Neural cell (in vitro differentiated cells): ENCODE measurements at regions not wholly inside any gene's neighbourhood (a gene's known extent, or its start where the extent isn't known, plus 50 kb on each side); places are given as distances from the start of the nearest gene placed in this dataset.

Experiments used
- H2AFZ ChIP-seq: fragments of 200-600, 300-800 bp; sonication (generic), shearing (Covaris generic); 2 replicates; pipeline ENCODE4 v1.6.0; 2014; ENCODE audit warnings: low read depth, mild to moderate bottlenecking, antibody characterized with exemption, low read length, moderate library complexity
- H3F3A ChIP-seq: fragments of 200-600 bp; shearing (Covaris generic); 2 replicates; pipeline ENCODE4 v1.6.1; 2016; ENCODE audit warnings: mild to moderate bottlenecking, moderate library complexity, mixed read lengths, antibody characterized with exemption, low read length; ENCODE audit not compliant: insufficient read depth, poor library complexity, severe bottlenecking
- H3K27ac ChIP-seq: fragments of 200-600, 300-800 bp; sonication (generic), shearing (Covaris generic); 2 replicates; pipeline ENCODE4 v1.5.1; 2014; ENCODE audit warnings: mild to moderate bottlenecking, low read length, moderate library complexity
- H3K27me3 ChIP-seq: fragments of 300-800, 200-600 bp; sonication (generic), shearing (Covaris generic); 2 replicates; pipeline ENCODE4 v1.6.0; 2014; ENCODE audit warnings: mild to moderate bottlenecking, low read depth, low read length, moderate library complexity; ENCODE audit not compliant: insufficient read depth
- H3K36me3 ChIP-seq: fragments of 300-800, 200-600 bp; sonication (generic), shearing (Covaris generic); 2 replicates; pipeline ENCODE4 v1.5.1; 2014; ENCODE audit warnings: mild to moderate bottlenecking, antibody characterized with exemption, low read length, moderate library complexity; ENCODE audit not compliant: insufficient read depth
- H3K4me2 ChIP-seq: fragments of 300-800, 200-600 bp; sonication (generic), shearing (Covaris generic); 2 replicates; pipeline ENCODE4 v1.6.0; 2014; ENCODE audit warnings: mild to moderate bottlenecking, low read length
- H3K4me3 ChIP-seq: fragments of 300-800, 200-600 bp; sonication (generic), shearing (Covaris generic); 2 replicates; pipeline ENCODE4 v1.5.1; 2014; ENCODE audit warnings: mild to moderate bottlenecking, low read length, moderate library complexity
- H3K79me2 ChIP-seq: fragments of 200-600 bp; shearing (Covaris generic); replicated peaks from 2 replicates; pipeline ENCODE4 v1.6.0; 2014; ENCODE audit warnings: mild to moderate bottlenecking, low read length, moderate library complexity; ENCODE audit not compliant: insufficient read depth
- H3K9ac ChIP-seq: fragments of 300-800, 200-600 bp; sonication (generic), shearing (Covaris generic); 2 replicates; pipeline ENCODE4 v1.6.1; 2016; ENCODE audit warnings: mild to moderate bottlenecking, low read length, mixed read lengths
- H3K9me2 ChIP-seq: fragments of 200-600 bp; shearing (Covaris generic); 2 replicates; pipeline ENCODE4 v1.6.1; 2016; ENCODE audit warnings: mild to moderate bottlenecking, low read length, mixed read lengths; ENCODE audit not compliant: insufficient read depth
- H3K9me3 ChIP-seq: fragments of 200-600, 300-800 bp; sonication (generic), shearing (Covaris generic); 2 replicates; pipeline ENCODE4 v1.6.1; 2016; ENCODE audit warnings: mild to moderate bottlenecking, mixed run types, low read length, moderate library complexity, mixed read lengths
- H4K20me1 ChIP-seq: fragments of 200-600 bp; shearing (Covaris generic); 2 replicates; pipeline ENCODE4 v1.6.1; 2016; ENCODE audit warnings: mild to moderate bottlenecking, mixed run types; ENCODE audit not compliant: insufficient read depth
- EP300 ChIP-seq: fragments of 450-650 bp; conservative IDR thresholded peaks from 2 replicates; pipeline ENCODE4 v1.6.1; 2014; ENCODE audit warnings: antibody characterized with exemption, mild to moderate bottlenecking, moderate library complexity; ENCODE audit not compliant: poor library complexity, severe bottlenecking
- MXI1 ChIP-seq: fragments of 450-650 bp; conservative IDR thresholded peaks from 2 replicates; pipeline ENCODE4 v1.6.1; 2014; ENCODE audit warnings: antibody characterized with exemption, mild to moderate bottlenecking; ENCODE audit not compliant: poor library complexity, severe bottlenecking
- POLR2AphosphoS5 ChIP-seq: IDR thresholded peaks from 2 replicates; pipeline ENCODE4 v1.6.1; 2012
- RAD21 ChIP-seq: fragments of 450-650 bp; conservative IDR thresholded peaks from 2 replicates; pipeline ENCODE4 v1.6.1; 2014; ENCODE audit warnings: antibody characterized with exemption, mild to moderate bottlenecking, moderate library complexity
- SMC3 ChIP-seq: fragments of 450-650 bp; conservative IDR thresholded peaks from 2 replicates; pipeline ENCODE4 v1.6.1; 2014; ENCODE audit warnings: antibody characterized with exemption, mild to moderate bottlenecking, moderate library complexity; ENCODE audit not compliant: poor library complexity
- TAF1 ChIP-seq: IDR thresholded peaks from 2 replicates; pipeline ENCODE4 v1.6.1; 2012; ENCODE audit warnings: low read depth
- TF ChIP-seq, protein P1 (sequence below): IDR thresholded peaks from 2 replicates; pipeline ENCODE4 v1.6.1; 2012; ENCODE audit warnings: borderline replicate concordance
- TF ChIP-seq, protein P2 (sequence below): fragments of 450-650 bp; IDR thresholded peaks from 2 replicates; pipeline ENCODE4 v1.5.1; 2014; ENCODE audit warnings: antibody characterized with exemption, mild to moderate bottlenecking, moderate library complexity; ENCODE audit not compliant: poor library complexity, severe bottlenecking

DNA sequence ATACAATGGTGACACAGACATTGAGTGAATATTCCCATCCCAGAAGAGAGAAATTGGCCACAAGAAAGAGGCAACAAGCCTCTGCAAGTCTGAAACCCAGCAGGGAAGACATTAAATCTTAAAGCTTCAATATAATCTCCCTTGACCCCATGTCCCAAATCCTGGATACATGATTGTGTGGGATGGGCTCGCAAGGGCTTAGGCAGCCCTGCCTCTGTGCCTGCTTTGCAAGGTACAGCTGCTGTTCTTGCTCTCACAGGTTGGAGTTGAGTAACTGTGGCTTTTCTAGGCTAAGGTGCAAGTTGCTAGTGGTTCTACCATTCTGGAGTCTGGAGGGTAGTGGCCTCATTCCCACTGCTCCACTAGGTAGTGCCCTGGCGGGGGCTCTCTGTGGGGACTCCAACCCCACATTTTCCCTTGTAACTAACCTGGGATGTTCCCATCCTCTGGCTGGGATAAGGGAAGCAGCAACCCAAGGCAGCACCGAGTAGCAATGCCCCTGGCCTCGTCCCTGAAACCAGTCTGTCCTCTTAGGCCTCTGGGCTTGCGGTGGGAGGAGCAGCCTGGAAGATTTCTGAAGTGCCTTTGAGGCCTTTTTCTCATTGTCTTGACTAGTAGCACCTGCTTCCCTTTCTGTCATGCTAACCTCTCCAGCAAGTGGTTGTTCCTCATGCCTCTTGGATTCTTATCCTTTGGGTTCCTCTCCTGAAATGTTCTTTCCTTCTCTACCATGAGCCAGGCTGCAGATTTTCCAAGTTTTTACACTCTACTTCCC lies 90.0 kb downstream of the FAM174B start:
- Histone ChIP-seq H3K9ac (no peak overlapping the region), H3K4me2 (no peak overlapping the region), H3K9me2 (no peaks in the 10 kb centered on the region), H3K4me3 (no peak overlapping the region), H3K27ac (no peak overlapping the region), H2AFZ (no peak overlapping the region), H3K36me3 (no peaks in the 10 kb centered on the region), H3K9me3 (no peaks in the 10 kb centered on the region), H3F3A (no peaks in the 10 kb centered on the region), H3K79me2 (no peaks in the 10 kb centered on the region), H3K27me3 (no peaks in the 10 kb centered on the region), H4K20me1 (no peaks in the 10 kb centered on the region)
- TF ChIP-seq, protein P1, sequence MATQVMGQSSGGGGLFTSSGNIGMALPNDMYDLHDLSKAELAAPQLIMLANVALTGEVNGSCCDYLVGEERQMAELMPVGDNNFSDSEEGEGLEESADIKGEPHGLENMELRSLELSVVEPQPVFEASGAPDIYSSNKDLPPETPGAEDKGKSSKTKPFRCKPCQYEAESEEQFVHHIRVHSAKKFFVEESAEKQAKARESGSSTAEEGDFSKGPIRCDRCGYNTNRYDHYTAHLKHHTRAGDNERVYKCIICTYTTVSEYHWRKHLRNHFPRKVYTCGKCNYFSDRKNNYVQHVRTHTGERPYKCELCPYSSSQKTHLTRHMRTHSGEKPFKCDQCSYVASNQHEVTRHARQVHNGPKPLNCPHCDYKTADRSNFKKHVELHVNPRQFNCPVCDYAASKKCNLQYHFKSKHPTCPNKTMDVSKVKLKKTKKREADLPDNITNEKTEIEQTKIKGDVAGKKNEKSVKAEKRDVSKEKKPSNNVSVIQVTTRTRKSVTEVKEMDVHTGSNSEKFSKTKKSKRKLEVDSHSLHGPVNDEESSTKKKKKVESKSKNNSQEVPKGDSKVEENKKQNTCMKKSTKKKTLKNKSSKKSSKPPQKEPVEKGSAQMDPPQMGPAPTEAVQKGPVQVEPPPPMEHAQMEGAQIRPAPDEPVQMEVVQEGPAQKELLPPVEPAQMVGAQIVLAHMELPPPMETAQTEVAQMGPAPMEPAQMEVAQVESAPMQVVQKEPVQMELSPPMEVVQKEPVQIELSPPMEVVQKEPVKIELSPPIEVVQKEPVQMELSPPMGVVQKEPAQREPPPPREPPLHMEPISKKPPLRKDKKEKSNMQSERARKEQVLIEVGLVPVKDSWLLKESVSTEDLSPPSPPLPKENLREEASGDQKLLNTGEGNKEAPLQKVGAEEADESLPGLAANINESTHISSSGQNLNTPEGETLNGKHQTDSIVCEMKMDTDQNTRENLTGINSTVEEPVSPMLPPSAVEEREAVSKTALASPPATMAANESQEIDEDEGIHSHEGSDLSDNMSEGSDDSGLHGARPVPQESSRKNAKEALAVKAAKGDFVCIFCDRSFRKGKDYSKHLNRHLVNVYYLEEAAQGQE = no peak
- no peak for TF ChIP-seq TAF1
- TF ChIP-seq EP300 = no peak
- no peak for TF ChIP-seq MXI1
- no peak for TF ChIP-seq POLR2AphosphoS5
- TF ChIP-seq, protein P2, sequence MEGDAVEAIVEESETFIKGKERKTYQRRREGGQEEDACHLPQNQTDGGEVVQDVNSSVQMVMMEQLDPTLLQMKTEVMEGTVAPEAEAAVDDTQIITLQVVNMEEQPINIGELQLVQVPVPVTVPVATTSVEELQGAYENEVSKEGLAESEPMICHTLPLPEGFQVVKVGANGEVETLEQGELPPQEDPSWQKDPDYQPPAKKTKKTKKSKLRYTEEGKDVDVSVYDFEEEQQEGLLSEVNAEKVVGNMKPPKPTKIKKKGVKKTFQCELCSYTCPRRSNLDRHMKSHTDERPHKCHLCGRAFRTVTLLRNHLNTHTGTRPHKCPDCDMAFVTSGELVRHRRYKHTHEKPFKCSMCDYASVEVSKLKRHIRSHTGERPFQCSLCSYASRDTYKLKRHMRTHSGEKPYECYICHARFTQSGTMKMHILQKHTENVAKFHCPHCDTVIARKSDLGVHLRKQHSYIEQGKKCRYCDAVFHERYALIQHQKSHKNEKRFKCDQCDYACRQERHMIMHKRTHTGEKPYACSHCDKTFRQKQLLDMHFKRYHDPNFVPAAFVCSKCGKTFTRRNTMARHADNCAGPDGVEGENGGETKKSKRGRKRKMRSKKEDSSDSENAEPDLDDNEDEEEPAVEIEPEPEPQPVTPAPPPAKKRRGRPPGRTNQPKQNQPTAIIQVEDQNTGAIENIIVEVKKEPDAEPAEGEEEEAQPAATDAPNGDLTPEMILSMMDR = no peak
- no peak for TF ChIP-seq SMC3

DNA sequence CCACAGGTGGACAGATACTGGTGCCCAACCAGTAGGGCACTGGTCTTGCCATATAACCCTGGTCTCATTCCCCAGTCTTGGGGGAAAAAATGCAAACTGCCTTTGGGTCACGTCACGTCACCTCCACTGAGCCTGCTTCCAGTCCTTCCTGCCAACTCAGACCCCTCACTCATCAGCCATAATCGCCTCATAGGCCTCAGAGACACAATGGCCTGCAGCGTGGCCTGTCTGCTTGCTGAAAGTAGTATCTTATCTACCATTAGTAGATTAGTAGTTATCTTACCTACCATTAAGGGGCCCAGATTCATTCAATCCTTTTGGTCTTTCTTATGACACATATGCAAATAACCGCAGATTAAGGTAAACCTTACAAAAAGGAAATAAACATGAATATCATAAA lies 93.8 kb downstream of the FAM174B start:
- Histone ChIP-seq H3K27ac (no peak overlapping the region), H2AFZ (no peak overlapping the region), H3K36me3 (no peaks in the 10 kb centered on the region), H3K9me3 (no peaks in the 10 kb centered on the region), H3K4me3 (no peak overlapping the region), H3K79me2 (no peaks in the 10 kb centered on the region), H3K9ac (no peak overlapping the region), H3F3A (no peaks in the 10 kb centered on the region), H3K27me3 (no peaks in the 10 kb centered on the region), H4K20me1 (no peaks in the 10 kb centered on the region), H3K9me2 (no peaks in the 10 kb centered on the region), H3K4me2 (no peak overlapping the region)
- TF ChIP-seq SMC3 = no peak
- no peak for TF ChIP-seq MXI1
- TF ChIP-seq, protein P2 = no peak
- no peak for TF ChIP-seq POLR2AphosphoS5
- TF ChIP-seq RAD21 = no peak
- TF ChIP-seq TAF1 = no peak
- TF ChIP-seq EP300 = no peak
